ENCODE measurements at regions not wholly inside any gene's neighbourhood (a gene's known extent, or its start where the extent isn't known, plus 50 kb on each side); places are given as distances from the start of the nearest gene placed in this dataset.

- Mint-ChIP-seq H3K4me3 (no peak overlapping the region), H3K36me3 (ENCODE audit: low read depth) (no peaks in the 10 kb centered on the region), H3K27ac (no peak overlapping the region), H3K27me3 (peaks cover 9% of the 10 kb centered on the region), H3K4me1 (no peaks in the 10 kb centered on the region), H3K9me3 (no peaks in the 10 kb centered on the region)
- no peak for ATAC-seq (replicated peaks)
These were observed 110.7 kb upstream of the PLXNA4 start for GRCh38 chr7:132687016-132687415.

GRCh38 chr7:132685277-132685676 is 109.0 kb upstream of the PLXNA4 start:
- Mint-ChIP-seq H3K9me3 (no peaks in the 10 kb centered on the region), H3K27ac (no peak overlapping the region), H3K4me3 (no peak overlapping the region), H3K27me3 (peaks cover 9% of the 10 kb centered on the region), H3K4me1 (no peaks in the 10 kb centered on the region), H3K36me3 (ENCODE audit: low read depth) (no peaks in the 10 kb centered on the region)
- no peak for ATAC-seq (replicated peaks)

- Mint-ChIP-seq H3K27ac (no peak overlapping the region), H3K27me3 (peaks cover 9% of the 10 kb centered on the region), H3K4me3 (no peak overlapping the region), H3K36me3 (ENCODE audit: low read depth) (no peaks in the 10 kb centered on the region), H3K4me1 (no peaks in the 10 kb centered on the region), H3K9me3 (peaks cover 4% of the 10 kb centered on the region)
- ATAC-seq (replicated peaks), result no peak
These were observed 107.8 kb upstream of the PLXNA4 start for GRCh38 chr7:132683896-132684690.

GRCh38 chr7:132681951-132682350 is 105.7 kb upstream of the PLXNA4 start:
- no peak for ATAC-seq (replicated peaks)
- Mint-ChIP-seq H3K36me3 (ENCODE audit: low read depth) (no peaks in the 10 kb centered on the region), H3K9me3 (peaks cover 4% of the 10 kb centered on the region), H3K4me1 (no peaks in the 10 kb centered on the region), H3K4me3 (no peak overlapping the region), H3K27me3 (peaks cover 9% of the 10 kb centered on the region), H3K27ac (no peak overlapping the region)

- Mint-ChIP-seq H3K27me3 (peaks cover 4% of the 10 kb centered on the region), H3K27ac (no peak overlapping the region), H3K9me3 (peaks cover 4% of the 10 kb centered on the region), H3K4me1 (no peaks in the 10 kb centered on the region), H3K36me3 (ENCODE audit: low read depth) (no peaks in the 10 kb centered on the region), H3K4me3 (no peak overlapping the region)
- peak; percentile 67 for ATAC-seq (replicated peaks)
These were observed 104.3 kb upstream of the PLXNA4 start for GRCh38 chr7:132680590-132680989.

GRCh38 chr7:132678656-132679055 is 102.4 kb upstream of the PLXNA4 start:
- Mint-ChIP-seq H3K36me3 (ENCODE audit: low read depth) (no peaks in the 10 kb centered on the region), H3K4me3 (no peak overlapping the region), H3K27me3 (peaks cover 4% of the 10 kb centered on the region), H3K27ac (no peak overlapping the region), H3K4me1 (no peaks in the 10 kb centered on the region), H3K9me3 (peaks cover 4% of the 10 kb centered on the region)
- ATAC-seq (replicated peaks), result no peak

GRCh38 chr7:132677918-132678317 is 101.6 kb upstream of the PLXNA4 start:
- no peak for ATAC-seq (replicated peaks)
- Mint-ChIP-seq H3K9me3 (peaks cover 4% of the 10 kb centered on the region), H3K4me3 (no peak overlapping the region), H3K36me3 (ENCODE audit: low read depth) (no peaks in the 10 kb centered on the region), H3K27me3 (peaks cover 4% of the 10 kb centered on the region), H3K4me1 (no peaks in the 10 kb centered on the region), H3K27ac (no peak overlapping the region)

- peaks cover 4% of the 10 kb centered on the region for H3K27me3 Mint-ChIP-seq
- peaks cover 3% of the 10 kb centered on the region for H3K9me3 Mint-ChIP-seq
- no peak for ATAC-seq (replicated peaks)
- no peak overlapping the region for H3K27ac Mint-ChIP-seq
- H3K4me1 Mint-ChIP-seq, result no peaks in the 10 kb centered on the region
- no peak overlapping the region for H3K4me3 Mint-ChIP-seq
- H3K36me3 Mint-ChIP-seq (ENCODE audit: low read depth), result no peaks in the 10 kb centered on the region
These were observed 96.1 kb upstream of the PLXNA4 start for GRCh38 chr7:132672200-132672990.

GRCh38 chr7:132666774-132667172 is 90.5 kb upstream of the PLXNA4 start:
- Mint-ChIP-seq H3K27me3 (no peaks in the 10 kb centered on the region), H3K4me3 (peak overlapping the region; percentile 44), H3K4me1 (peaks cover 9% of the 10 kb centered on the region), H3K9me3 (peaks cover 3% of the 10 kb centered on the region), H3K36me3 (ENCODE audit: low read depth) (no peaks in the 10 kb centered on the region), H3K27ac (peak overlapping the region; percentile 69)
- ATAC-seq (replicated peaks), result no peak

- H3K27ac Mint-ChIP-seq, result peak overlapping the region; percentile 69
- peak overlapping the region; percentile 44 for H3K4me3 Mint-ChIP-seq
- no peaks in the 10 kb centered on the region for H3K27me3 Mint-ChIP-seq
- H3K4me1 Mint-ChIP-seq, result peaks cover 9% of the 10 kb centered on the region
- peak; percentile 88 for ATAC-seq (replicated peaks)
- peaks cover 3% of the 10 kb centered on the region for H3K9me3 Mint-ChIP-seq
- H3K36me3 Mint-ChIP-seq (ENCODE audit: low read depth), result no peaks in the 10 kb centered on the region
These were observed 90.0 kb upstream of the PLXNA4 start for GRCh38 chr7:132666071-132666773.

- no peaks in the 10 kb centered on the region for H3K9me3 Mint-ChIP-seq
- H3K27me3 Mint-ChIP-seq, result no peaks in the 10 kb centered on the region
- H3K36me3 Mint-ChIP-seq (ENCODE audit: low read depth), result no peaks in the 10 kb centered on the region
- peak overlapping the region; percentile 73 for H3K27ac Mint-ChIP-seq
- peak overlapping the region; percentile 41 for H3K4me3 Mint-ChIP-seq
- peaks cover 23% of the 10 kb centered on the region for H3K4me1 Mint-ChIP-seq
- ATAC-seq (replicated peaks), result peak; percentile 60
These were observed 80.8 kb upstream of the PLXNA4 start for GRCh38 chr7:132656846-132657776.

GRCh38 chr7:132656341-132656740 is 80.1 kb upstream of the PLXNA4 start:
- Mint-ChIP-seq H3K36me3 (ENCODE audit: low read depth) (no peaks in the 10 kb centered on the region), H3K27ac (no peak overlapping the region), H3K9me3 (no peaks in the 10 kb centered on the region), H3K27me3 (no peaks in the 10 kb centered on the region), H3K4me1 (peaks cover 23% of the 10 kb centered on the region), H3K4me3 (peak overlapping the region; percentile 79)
- ATAC-seq (replicated peaks), result no peak

- no peaks in the 10 kb centered on the region for H3K9me3 Mint-ChIP-seq
- no peaks in the 10 kb centered on the region for H3K36me3 Mint-ChIP-seq (ENCODE audit: low read depth)
- H3K27ac Mint-ChIP-seq, result peak overlapping the region; percentile 87
- peak; percentile 71 for ATAC-seq (replicated peaks)
- H3K27me3 Mint-ChIP-seq, result no peaks in the 10 kb centered on the region
- H3K4me3 Mint-ChIP-seq, result peak overlapping the region; percentile 79
- H3K4me1 Mint-ChIP-seq, result peaks cover 23% of the 10 kb centered on the region
These were observed 79.0 kb upstream of the PLXNA4 start for GRCh38 chr7:132655131-132655727.

All from activated T-helper 17 cell treated with anti-CD3 and anti-CD28 coated beads, Interleukin-2, amount 50 U/mL, for 72 hours (primary cell).